GM19467 (cell line): ENCODE measurements at regions not wholly inside any gene's neighbourhood (a gene's known extent, or its start where the extent isn't known, plus 50 kb on each side); places are given as distances from the start of the nearest gene placed in this dataset.
"Not testable (repeated sequence)": the region's sequence is repeated elsewhere in the genome, so short reads cannot be mapped to it uniquely, and the experiment has no call there.

Experiments used
- ATAC-seq: cut with Tn5 transposase; IDR thresholded peaks from one replicate; pipeline ENCODE4 v1.9.1; 2021; ENCODE audit warnings: mild to moderate bottlenecking, moderate library complexity; ENCODE audit not compliant: unreplicated experiment

DNA sequence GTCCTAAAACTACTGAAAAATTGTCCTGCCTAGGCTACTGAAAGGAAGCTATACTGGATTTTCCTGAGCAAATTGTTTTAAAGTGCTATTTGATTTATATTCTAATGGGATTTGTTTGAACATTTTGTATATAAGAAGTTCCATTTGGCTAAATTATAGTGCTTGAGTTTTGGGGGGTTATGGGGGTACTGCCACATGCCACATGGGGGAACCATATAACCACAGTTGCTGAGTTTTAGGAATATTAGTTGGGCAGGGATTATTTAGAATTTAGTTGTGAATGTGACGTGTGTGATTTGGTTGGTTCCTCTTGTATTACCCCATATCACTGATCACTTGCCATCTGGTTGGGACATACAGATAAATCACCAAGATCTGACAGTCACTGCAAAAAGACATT is 224.5 kb upstream of the TAPT1 start:
- no peak for ATAC-seq

DNA sequence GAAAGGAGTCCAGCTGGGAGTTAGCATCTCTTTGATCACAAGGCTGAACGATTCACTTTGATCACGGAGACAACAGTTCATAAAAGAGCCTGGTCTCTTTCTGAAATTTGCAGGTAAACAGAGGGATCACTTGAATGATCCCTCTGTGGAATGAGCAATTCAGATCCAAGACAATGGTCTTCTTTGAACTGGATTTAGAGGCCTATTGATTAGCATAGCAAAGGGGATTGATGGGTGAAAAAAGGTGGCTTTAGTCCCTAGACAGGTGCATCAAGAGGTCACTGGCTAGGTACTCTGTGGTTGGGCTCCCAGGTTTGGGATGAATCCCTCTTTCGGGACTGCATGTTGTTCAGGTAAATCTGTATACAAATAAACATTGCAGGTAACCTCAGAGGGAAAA is 223.8 kb upstream of the TAPT1 start:
- ATAC-seq = no peak

DNA sequence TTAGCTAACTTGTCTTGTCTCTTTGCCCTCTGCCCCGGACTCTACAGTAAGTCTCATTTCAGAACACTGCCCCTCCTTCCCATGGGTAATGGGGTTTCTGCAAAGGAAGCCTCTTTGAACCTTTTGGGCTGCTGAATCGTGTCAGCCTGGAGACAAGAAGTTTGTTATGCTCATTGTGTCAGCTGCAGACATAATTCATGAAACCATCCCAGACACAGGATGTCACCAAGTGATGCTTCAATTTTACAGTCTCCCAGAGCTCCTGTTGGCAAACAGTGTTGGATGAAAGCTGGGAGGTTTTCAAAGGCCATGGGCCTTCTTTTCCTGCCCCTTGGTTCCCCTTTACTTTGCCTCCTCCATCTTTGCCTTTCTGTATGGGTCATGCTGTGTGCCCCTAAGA is 223.1 kb upstream of the TAPT1 start:
- no peak for ATAC-seq

DNA sequence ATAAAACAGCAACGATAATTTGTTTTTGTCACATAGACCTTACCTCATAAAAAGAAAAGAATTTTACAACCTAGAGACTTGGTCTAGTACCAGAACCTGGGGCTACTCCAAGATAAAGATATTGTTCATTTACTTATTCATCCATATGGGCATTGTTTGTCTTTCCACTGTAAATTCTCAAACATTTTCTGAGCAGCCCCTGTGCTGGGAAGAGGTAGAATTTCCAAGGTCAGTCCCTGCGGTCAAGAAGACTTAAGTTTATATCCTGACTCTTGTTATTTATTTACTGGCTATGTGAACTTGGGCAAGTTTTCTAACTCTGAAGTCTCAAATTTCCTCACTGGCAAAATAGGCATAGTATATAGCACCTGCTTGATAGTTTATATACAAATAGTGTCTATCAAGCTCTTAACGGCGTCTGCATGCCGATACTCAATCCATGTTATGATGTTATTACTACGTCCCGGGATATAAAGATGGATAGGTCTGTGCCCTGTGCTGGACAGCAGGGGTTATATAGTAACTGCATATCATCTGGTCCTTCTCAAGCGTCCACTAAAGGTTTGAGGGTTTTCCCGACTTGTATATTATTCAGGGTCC is 222.1 kb upstream of the TAPT1 start:
- ATAC-seq = no peak

DNA sequence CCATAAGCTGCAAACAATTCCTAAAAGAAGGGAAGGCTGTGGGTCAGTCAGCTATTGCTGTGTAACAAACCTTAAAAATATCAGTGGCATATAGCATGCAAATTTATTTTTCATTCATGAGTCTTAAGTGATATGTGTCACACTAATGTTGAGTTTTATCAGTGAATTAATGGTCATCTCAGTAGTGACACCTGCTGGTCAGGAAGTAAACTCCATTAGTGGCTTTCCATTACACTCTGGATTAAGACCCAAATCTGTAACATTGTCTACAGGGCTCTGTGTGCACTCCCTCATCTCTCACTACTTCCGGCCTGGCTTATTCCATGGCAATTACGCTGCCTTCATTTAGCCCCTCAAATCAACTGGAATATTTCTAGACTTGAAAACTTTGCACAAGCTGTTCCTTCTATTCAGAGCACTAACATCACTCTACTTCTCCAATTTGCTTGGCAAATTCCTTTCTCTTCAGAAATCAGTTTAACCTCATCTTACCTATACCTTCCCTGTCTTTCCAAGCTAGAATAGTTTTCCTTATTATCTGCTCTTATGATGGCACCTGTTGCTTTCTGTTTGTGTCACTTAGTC is 217.3 kb upstream of the TAPT1 start:
- ATAC-seq = peak; percentile 80

DNA sequence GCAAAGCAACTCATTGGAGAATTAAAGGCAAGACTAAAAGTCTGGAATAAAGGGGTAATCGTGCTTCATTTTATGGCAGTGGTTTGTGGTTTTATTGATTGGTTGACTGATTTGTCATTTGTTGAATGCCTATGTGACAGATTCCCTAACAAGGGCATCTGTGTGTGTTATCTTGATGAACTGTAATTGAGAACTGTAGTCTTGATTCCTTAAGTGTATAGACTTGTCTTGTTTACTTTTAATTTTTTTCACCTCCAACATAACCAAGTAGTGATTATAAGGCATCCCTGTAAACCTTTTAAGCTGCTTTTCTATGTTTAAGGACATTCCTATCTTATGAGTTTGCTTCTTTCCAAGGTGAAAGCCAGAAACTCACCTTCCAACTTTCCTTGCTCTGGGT is 216.0 kb upstream of the TAPT1 start:
- ATAC-seq = no peak

DNA sequence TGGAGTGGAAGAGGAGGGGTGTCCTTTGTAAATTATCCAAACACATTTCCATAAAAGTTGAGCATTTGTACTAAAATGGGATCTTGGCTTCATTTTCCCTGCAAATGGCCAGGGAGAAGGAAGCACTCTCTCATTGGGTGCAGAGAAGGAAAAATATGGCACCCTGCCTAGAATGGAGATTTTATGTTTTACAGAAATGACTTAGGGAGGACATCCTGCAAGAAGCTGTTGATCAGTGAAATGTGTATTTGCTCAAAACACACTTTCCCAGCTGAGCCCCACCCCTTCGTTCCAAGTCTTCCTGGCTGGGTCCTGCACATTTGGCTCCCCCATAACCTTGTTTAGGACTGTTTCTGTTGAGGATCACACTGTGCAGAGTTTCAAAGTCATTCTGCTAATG is 213.5 kb upstream of the TAPT1 start:
- no peak for ATAC-seq

DNA sequence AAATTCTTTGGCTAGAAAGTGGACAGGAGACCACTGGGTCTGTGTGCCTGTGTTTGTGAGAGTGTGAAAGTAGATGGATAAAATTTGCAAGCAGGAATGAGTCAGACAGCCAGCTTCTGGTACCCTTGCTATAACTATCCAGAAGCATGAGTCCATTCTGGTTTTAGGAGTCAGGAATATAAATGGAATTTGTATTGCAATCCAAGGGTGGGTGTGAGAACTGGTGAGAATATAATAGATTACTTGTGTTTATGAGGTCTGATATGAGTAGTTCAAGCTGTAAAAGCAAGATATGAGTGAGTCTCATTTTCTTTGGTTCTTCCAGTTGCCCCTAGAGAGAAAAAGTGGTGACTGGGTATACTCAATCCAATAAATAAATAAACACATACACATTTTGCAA is 212.7 kb upstream of the TAPT1 start:
- no peak for ATAC-seq

DNA sequence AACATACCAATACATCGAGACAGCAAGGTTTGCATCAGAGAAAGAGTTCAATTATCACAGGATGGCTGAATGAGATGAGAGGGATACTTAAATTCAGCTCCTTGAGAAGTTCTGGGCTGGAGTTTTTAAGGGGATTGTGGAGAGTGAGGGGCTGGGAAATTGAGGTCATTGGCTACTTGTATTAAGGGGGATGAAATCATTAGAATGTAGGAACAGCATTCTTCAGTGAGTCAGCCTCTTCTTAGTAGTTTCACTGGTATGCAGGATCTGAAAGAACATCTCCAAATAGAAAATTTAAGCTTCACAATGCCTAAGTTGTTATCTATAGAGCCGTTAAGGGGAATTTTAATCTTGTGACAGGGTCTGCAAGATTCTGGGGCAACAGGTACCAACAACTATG is 211.6 kb upstream of the TAPT1 start:
- no peak for ATAC-seq

DNA sequence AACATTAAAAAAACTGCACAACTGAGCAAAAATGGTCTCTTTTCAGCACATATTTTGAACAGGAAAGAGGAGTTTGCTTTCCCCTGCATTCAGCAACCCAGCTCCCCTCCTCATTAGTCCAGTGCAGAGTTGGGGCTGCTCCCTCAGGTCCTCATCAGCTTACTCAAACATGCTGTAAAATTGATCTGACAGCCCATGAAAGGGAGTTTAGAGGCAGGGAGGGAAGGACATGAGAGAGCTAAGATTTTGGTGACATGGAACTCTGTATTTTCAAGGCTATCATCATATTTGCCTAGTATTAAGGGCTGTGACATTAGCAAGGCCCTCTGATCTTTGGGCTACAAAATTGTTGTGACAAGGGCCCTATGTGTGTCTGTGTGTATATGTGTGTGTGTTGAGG is 205.6 kb upstream of the TAPT1 start:
- ATAC-seq = no peak

DNA sequence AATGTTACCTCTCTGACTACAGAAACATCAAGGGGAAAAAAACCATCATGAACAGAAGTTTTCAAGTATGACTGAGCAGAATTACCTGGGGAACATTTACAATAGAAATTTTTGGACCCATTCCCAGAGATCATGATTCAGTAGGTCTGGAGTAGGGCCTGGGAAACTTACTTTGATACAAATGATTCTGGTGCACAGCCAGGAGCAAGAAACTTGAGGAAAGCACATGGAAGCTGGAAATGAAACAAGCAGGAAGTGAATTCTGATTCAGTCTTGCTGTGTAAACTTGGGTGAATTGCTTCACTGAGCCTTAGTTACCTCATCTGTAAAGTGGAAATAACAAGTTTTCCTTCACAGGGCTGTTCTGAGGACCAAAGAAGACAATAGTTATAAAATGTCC is 192.5 kb upstream of the TAPT1 start:
- no peak for ATAC-seq

DNA sequence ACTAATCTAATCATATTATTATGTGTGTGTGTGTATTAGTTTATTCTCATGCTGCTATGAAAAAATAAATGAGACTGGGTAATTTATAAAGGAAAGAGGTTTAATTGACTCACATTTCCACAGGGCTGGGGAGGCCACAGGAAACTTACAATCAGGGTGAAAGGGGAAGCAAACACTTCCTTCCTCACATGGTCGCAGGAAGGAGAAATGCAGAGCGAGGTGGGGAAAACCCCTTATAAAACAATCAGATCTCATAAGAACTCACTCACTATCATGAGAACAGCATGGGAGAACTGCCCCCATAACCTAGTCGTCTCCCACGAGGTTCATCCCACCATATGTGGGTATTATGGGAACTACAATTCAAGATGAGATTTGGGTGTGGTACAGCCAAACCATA is 190.9 kb upstream of the TAPT1 start:
- ATAC-seq = no peak

DNA sequence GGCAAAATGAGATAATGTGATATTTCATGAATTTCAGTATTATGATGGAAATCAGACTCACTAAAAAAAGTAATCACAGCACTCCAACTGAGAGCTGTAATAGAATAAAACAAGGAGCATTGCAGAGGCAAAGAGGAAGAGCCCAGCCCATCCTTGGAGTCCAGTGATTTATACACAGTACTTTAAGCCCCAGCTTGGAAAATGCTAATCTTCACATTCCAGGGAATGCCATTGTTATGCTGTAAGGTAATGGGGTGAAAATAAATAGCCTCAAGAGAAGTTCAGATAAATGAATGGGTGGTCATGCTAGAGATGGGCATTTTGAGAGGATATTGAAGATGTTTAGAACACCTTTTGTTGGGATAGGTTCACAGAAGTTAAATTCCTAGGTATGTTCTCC is 190.3 kb upstream of the TAPT1 start:
- no peak for ATAC-seq

DNA sequence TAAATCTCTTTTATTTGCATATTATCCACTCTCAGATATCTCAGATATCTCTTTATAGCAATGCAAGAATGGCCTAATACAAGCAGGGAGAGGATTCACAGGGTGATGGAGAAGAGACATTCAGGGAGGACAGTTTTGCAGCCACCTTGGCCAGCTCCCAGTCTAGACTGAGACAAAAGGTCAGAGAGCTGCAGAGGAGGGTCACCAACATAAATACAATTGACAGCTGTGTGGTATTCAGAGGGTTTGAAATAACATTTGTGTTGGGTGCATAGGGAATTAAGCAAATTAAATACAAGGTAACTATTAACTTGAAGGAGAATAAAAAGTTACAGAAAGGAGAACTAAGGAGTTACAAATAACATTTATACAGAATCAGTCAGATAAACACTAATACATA is 189.5 kb upstream of the TAPT1 start:
- no peak for ATAC-seq

DNA sequence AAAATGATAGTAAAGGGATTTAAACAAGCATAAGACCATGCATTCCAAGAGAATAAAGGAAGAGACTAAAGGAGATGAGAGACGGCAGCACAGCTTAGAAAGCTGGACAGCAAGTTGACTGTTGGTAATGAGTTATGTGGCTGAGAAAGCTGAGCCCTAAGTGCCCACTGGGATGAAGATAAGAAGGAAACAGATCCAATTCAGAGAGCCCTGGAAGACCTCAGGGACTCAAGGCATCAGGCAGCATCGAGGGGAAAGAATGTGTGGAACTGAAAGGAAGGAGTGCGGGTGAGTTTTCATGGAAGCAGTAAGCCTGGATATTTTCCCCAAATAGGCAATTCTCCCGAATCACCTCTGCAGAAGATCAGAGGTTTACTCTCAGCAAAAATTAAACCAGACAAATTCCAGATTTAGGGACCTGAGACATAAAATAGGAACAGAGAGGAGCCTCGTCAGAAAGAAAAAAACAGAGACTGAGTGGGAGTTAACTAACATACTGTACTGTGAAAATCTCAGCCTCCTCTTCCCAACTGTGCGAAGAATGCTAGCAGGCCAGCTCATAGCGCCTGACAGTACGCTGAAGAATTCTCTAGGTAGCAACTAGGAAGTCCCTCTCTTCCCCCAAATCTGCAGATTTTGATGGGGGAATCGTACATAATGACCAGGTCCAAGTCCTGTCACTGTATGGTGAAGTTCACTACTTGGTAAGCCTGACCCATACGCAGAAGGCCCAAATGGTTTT is 187.7 kb upstream of the TAPT1 start:
- no peak for ATAC-seq

DNA sequence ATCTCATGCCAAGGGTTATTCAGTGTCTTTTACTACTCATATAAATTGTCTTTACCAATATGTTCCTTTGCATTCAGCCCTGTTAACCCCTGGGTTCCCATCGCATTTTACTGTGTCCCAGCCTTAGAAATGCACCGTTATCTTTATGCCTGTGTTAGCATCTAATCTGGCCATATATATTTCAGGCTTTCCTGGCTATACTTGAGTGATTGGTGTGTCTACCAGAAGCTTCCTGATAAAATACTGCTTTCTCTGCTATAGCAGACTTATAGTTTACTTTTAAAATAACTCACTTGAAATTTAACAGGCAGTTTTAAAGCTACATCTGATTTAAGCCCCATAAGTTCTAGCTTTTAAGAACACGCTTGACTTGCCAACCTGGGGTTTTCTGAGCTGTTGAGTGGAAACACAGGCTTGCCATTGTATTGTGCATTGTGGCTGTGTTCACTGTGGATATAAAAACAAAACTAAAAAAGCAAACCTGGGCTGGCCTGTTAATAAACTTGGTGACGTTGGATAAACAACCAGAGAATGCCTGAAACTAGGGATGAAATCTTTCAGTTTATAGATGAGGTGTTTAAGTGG is 185.3 kb upstream of the TAPT1 start:
- no peak for ATAC-seq

DNA sequence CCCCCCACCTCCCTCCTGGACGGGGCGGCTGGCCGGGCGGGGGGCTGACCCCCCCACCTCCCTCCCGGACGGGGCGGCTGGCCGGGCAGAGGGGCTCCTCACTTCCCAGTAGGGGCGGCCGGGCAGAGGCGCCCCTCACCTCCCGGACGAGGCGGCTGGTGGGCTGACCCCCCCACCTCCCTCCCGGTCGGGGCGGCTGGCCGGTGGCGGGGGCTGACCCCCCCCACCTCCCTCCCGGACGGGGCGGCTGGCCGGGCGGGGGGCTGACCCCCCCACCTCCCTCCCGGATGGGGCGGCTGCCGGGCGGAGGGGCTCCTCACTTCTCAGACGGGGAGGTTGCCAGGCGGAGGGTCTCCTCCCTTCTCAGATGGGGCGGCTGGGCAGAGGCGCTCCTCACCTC is 166.9 kb upstream of the TAPT1 start:
- not testable (repeated sequence) for ATAC-seq

DNA sequence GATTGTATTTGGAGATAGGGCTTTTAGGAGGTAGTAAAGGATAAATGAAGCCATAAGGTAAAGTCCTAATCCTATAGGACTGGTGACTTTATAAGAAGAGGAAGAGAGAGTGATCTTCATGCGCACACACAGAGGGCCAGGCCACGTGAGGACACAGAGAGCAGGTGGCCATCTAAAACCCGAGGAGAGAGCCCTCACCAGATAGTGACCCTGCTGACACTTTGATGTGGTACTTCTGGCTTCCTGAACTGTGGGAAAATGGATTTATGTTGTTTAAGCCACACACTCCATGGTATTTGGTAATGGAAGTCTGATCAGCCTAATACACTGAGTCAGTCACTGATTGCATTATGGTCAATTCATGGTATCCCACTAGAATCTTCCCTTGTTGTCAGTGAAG is 164.9 kb upstream of the TAPT1 start:
- ATAC-seq = no peak

DNA sequence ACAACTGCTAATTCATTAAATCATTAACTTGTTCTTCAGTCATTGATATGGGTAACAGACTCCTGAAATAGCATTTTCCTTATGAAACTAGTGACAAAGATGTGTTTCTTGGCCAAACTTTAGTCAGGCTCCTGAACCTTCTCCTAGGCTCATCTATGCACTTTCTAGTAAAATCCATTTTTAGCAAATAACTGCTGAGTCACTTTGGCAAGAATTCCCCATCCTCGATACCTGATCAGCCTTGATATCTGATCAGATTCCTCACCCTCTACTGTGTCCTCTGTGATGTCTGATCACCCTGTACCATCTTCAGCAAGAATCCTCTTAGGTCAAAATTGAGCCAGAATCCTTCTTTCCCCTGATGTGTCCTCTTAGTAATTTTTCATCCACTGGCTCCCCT is 161.2 kb upstream of the TAPT1 start:
- no peak for ATAC-seq

DNA sequence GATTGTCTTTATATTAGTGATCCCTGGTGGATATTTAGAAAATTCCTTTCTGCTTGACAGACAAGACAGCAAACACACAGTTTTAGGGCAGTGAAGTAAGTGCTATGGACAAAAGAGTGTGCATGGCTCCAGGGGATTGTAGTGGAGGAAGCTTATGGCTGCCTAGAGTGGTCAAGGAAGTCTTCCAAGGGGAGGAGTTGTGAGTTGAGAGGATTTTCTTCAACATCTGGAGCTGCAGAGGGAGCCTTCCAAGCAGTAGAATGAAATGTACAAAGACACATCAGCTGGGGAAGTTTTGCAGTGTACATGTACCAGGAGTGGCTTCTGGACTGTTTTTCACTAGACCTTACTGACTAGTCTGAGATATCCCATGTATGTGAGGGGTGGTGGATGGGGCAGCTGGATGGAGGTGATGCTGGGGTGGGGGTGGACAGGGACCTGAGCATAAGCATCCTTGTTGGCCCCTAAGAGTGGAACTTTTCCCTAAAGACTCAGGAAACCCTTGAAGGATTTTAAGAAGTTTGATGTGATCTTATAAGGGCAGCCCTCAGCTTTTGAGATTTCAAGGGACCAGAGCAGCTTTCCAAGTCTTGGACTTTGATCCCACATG is 160.5 kb upstream of the TAPT1 start:
- ATAC-seq = no peak

DNA sequence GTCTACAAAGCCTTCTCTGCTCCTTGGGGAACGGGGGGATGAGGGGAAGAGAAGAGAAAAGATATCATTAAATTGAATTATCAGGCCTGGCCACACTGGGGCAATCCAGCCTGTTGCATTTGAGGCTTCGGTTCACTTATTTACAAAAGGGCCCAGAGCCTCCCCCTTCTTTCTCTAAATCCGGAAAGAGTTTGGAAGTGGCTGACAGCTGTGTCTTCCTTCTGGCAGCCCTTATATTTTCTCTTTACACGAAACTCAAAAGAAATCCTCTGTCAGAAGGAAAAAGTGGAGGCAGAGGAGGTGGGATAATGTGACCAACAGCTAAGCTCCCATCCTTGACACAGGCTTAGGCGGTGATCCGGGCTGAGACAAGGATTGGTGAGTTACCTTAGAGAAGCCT is 158.3 kb upstream of the TAPT1 start:
- ATAC-seq = no peak

DNA sequence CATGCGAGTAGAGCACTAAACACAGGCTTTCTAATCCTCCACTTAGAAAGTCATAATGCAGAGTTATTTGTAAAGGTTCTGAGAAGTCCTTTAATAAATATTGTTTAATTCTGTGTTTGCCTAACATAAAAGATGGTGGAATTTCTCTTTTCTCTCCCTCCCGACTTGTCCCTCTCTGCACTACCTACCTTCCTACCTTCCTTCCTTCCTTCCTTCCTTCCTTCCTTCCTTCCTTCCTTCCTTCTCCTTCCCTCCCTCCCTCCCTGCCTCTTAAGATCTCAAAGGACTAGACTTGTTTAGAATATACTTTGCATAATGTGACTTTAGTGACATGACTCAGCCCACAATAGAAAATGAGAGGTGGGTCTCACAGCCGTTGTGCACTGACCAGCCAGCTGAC is 156.3 kb upstream of the TAPT1 start:
- ATAC-seq = no peak
